H9 (cell line): ENCODE measurements at regions not wholly inside any gene's neighbourhood (a gene's known extent, or its start where the extent isn't known, plus 50 kb on each side); places are given as distances from the start of the nearest gene placed in this dataset.

Experiments
- DNase-seq: peaks from one replicate; pipeline ENCODE4 v3.0.0-alpha.2; 2017
- H2AFZ ChIP-seq: one replicate; pipeline ENCODE4 v1.6.1; 2013; ENCODE audit warnings: mild to moderate bottlenecking, low read length, control low read depth, moderate library complexity
- H2AK5ac ChIP-seq: 2 replicates; pipeline ENCODE4 v1.6.1; 2013; ENCODE audit warnings: low read length, control low read depth, mixed read lengths; ENCODE audit not compliant: insufficient read length
- H2BK120ac ChIP-seq: one replicate; pipeline ENCODE4 v1.6.1; 2013; ENCODE audit warnings: low read depth, mild to moderate bottlenecking, low read length, control low read depth, inconsistent platforms; ENCODE audit not compliant: poor library complexity, severe bottlenecking
- H2BK12ac ChIP-seq: 2 replicates; pipeline ENCODE4 v1.6.1; 2013; ENCODE audit warnings: low read length, control low read depth, mixed read lengths, low read depth; ENCODE audit not compliant: insufficient read length
- H2BK15ac ChIP-seq: 2 replicates; pipeline ENCODE4 v1.6.1; 2013; ENCODE audit warnings: low read depth, low read length, control low read depth
- H2BK20ac ChIP-seq: one replicate; pipeline ENCODE4 v1.6.1; 2013; ENCODE audit warnings: low read depth, mild to moderate bottlenecking, low read length, control low read depth, inconsistent platforms; ENCODE audit not compliant: poor library complexity, severe bottlenecking
- H2BK5ac ChIP-seq: 2 replicates; pipeline ENCODE4 v1.6.1; 2013; ENCODE audit warnings: low read length, control low read depth, mixed read lengths; ENCODE audit not compliant: insufficient read length
- H3K14ac ChIP-seq: 2 replicates; pipeline ENCODE4 v1.6.1; 2013; ENCODE audit warnings: low read length, control low read depth; ENCODE audit not compliant: insufficient read depth
- H3K18ac ChIP-seq: 2 replicates; pipeline ENCODE4 v1.6.1; 2013; ENCODE audit warnings: low read depth, mild to moderate bottlenecking, mixed read lengths, low read length, control low read depth; ENCODE audit not compliant: insufficient read length
- H3K23ac ChIP-seq: 2 replicates; pipeline ENCODE4 v1.6.1; 2013; ENCODE audit warnings: low read length, control low read depth, mixed read lengths, low read depth; ENCODE audit not compliant: insufficient read length
- H3K23me2 ChIP-seq: 2 replicates; pipeline ENCODE4 v1.6.1; 2013; ENCODE audit warnings: low read depth, mild to moderate bottlenecking, mixed read lengths, low read length, control low read depth; ENCODE audit not compliant: insufficient read length, poor library complexity, severe bottlenecking
- H3K27ac ChIP-seq: 2 replicates; pipeline ENCODE4 v1.5.1; 2013; ENCODE audit warnings: low read length, control low read depth, mixed read lengths, low read depth; ENCODE audit not compliant: insufficient read length
- H3K27me3 ChIP-seq: 2 replicates; pipeline ENCODE4 v1.6.1; 2013; ENCODE audit warnings: low read length, control low read depth, inconsistent platforms; ENCODE audit not compliant: insufficient read depth
- H3K4ac ChIP-seq: 2 replicates; pipeline ENCODE4 v1.6.1; 2013; ENCODE audit warnings: low read depth, mild to moderate bottlenecking, control low read depth, inconsistent platforms, low read length, moderate library complexity
- H3K4me1 ChIP-seq: 2 replicates; pipeline ENCODE4 v1.6.1; 2013; ENCODE audit warnings: low read length, control low read depth, inconsistent platforms; ENCODE audit not compliant: insufficient read depth
- H3K4me2 ChIP-seq: 2 replicates; pipeline ENCODE4 v1.6.1; 2013; ENCODE audit warnings: low read length, control low read depth, mixed read lengths; ENCODE audit not compliant: insufficient read length, insufficient read depth
- H3K56ac ChIP-seq: 2 replicates; pipeline ENCODE4 v1.6.1; 2013; ENCODE audit warnings: low read depth, mild to moderate bottlenecking, mixed read lengths, low read length, control low read depth; ENCODE audit not compliant: insufficient read length
- H3K79me1 ChIP-seq: 2 replicates; pipeline ENCODE4 v1.6.1; 2013; ENCODE audit warnings: low read depth, mild to moderate bottlenecking, moderate library complexity, low read length, control low read depth, inconsistent platforms; ENCODE audit not compliant: insufficient read depth, poor library complexity, severe bottlenecking
- H3K79me2 ChIP-seq: 2 replicates; pipeline ENCODE4 v1.6.1; 2013; ENCODE audit warnings: low read length, control low read depth, inconsistent platforms; ENCODE audit not compliant: insufficient read depth
- H3K9ac ChIP-seq: 2 replicates; pipeline ENCODE4 v1.6.1; 2013; ENCODE audit warnings: low read length, control low read depth, mixed read lengths; ENCODE audit not compliant: insufficient read length; ENCODE audit errors: extremely low read depth
- H3K9me3 ChIP-seq: one replicate; pipeline ENCODE4 v1.6.1; 2013; ENCODE audit warnings: low read depth, low read length, inconsistent platforms; ENCODE audit not compliant: control insufficient read depth
- H3T11ph ChIP-seq: one replicate; pipeline ENCODE4 v1.6.1; 2013; ENCODE audit warnings: mild to moderate bottlenecking, low read length, control low read depth, inconsistent platforms
- H4K20me1 ChIP-seq: one replicate; pipeline ENCODE4 v1.6.1; 2013; ENCODE audit not compliant: control insufficient read depth, insufficient read length, insufficient read depth
- H4K5ac ChIP-seq: 2 replicates; pipeline ENCODE4 v1.6.1; 2013; ENCODE audit warnings: low read depth, mild to moderate bottlenecking, mixed read lengths, low read length, control low read depth; ENCODE audit not compliant: insufficient read length
- H4K8ac ChIP-seq: replicated peaks from 2 replicates; pipeline ENCODE4 v1.6.1; 2013; ENCODE audit warnings: low read length, control low read depth, mixed read lengths, low read depth; ENCODE audit not compliant: insufficient read length
- H4K91ac ChIP-seq: 2 replicates; pipeline ENCODE4 v1.6.1; 2013; ENCODE audit warnings: low read depth, mild to moderate bottlenecking, moderate library complexity, mixed read lengths, low read length, control low read depth; ENCODE audit not compliant: insufficient read length
- H3K27ac Mint-ChIP-seq, 3 experiments: 2 replicates in 2 of 3; 3 replicates in 1 of 3; pipeline ENCODE4 v1.8.0; 2020 to 2021; ENCODE audit warnings: mixed read lengths in 3 of 3, mild to moderate bottlenecking in 1 of 3, moderate library complexity in 1 of 3
- H3K27me3 Mint-ChIP-seq: 2 replicates; pipeline ENCODE4 v1.8.0; 2021; ENCODE audit warnings: low read depth, mild to moderate bottlenecking, moderate library complexity, mixed read lengths
- H3K36me3 Mint-ChIP-seq, 3 experiments: 2 replicates in 2 of 3; 3 replicates in 1 of 3; pipeline ENCODE4 v1.8.0; 2020 to 2021; ENCODE audit warnings: low read depth in 3 of 3, mixed read lengths in 3 of 3; ENCODE audit not compliant: insufficient read depth in 1 of 3
- H3K4me1 Mint-ChIP-seq, 2 experiments: 2 replicates each; pipeline ENCODE4 v1.8.0; 2020; ENCODE audit warnings: mixed read lengths in 2 of 2
- H3K4me3 Mint-ChIP-seq, 2 experiments: 2 replicates in 1 of 2; 3 replicates in 1 of 2; pipeline ENCODE4 v1.8.0; 2020 to 2021; ENCODE audit warnings: mild to moderate bottlenecking in 2 of 2, mixed read lengths in 2 of 2, moderate library complexity in 1 of 2
- H3K9me3 Mint-ChIP-seq, 2 experiments: 2 replicates in 1 of 2; 3 replicates in 1 of 2; pipeline ENCODE4 v1.8.0; 2020; ENCODE audit warnings: mild to moderate bottlenecking in 2 of 2, mixed read lengths in 2 of 2, moderate library complexity in 1 of 2
- WGBS: extraction: QIAGEN DNeasy Blood & Tissue Kit; methylation state at CpG from one replicate; pipeline ENCODE4 v1.1.7; 2013; ENCODE audit warnings: missing lambda C conversion rate, low lambda C conversion rate, mixed read lengths; ENCODE audit not compliant: insufficient read length; ENCODE audit errors: extremely low coverage; 5-methylcytosine and 5-hydroxymethylcytosine counted together
- TF ChIP-seq, protein P1 (sequence below): fragments of 200-600 bp; sonication (generic); conservative IDR thresholded peaks from 3 replicates; pipeline ENCODE4 v1.8.0; 2021; ENCODE audit warnings: antibody characterized with exemption, mild to moderate bottlenecking

GRCh38 chr6:93571346-93571745 is 152.0 kb upstream of the EPHA7 start:
- no peak overlapping the region for H2BK5ac ChIP-seq
- H4K20me1 ChIP-seq: no peaks in the 10 kb centered on the region
- H3K27ac ChIP-seq: no peak overlapping the region
- no peaks in the 10 kb centered on the region for H3K36me3 Mint-ChIP-seq
- no peak overlapping the region for H3K27ac Mint-ChIP-seq
- H2BK15ac ChIP-seq: no peak overlapping the region
- no peak overlapping the region for H3K56ac ChIP-seq
- no peak overlapping the region for H2AFZ ChIP-seq
- no peak overlapping the region for H3K23ac ChIP-seq
- H3K4me1 Mint-ChIP-seq: no peaks in the 10 kb centered on the region
- DNase-seq: no peak
- H3K9me3 Mint-ChIP-seq: no peaks in the 10 kb centered on the region
- no peak overlapping the region for H3K9ac ChIP-seq
- H3K79me2 ChIP-seq: no peaks in the 10 kb centered on the region
- H3K79me1 ChIP-seq: no peaks in the 10 kb centered on the region
- no peak overlapping the region for H4K5ac ChIP-seq
- H4K91ac ChIP-seq: no peak overlapping the region
- H2AK5ac ChIP-seq: no peak overlapping the region
- H3K9me3 ChIP-seq: no peaks in the 10 kb centered on the region
- H3K14ac ChIP-seq: no peak overlapping the region
- no peak overlapping the region for H2BK12ac ChIP-seq
- H3K27me3 Mint-ChIP-seq: no peaks in the 10 kb centered on the region
- no peak overlapping the region for H3K4ac ChIP-seq
- TF ChIP-seq, protein P1, sequence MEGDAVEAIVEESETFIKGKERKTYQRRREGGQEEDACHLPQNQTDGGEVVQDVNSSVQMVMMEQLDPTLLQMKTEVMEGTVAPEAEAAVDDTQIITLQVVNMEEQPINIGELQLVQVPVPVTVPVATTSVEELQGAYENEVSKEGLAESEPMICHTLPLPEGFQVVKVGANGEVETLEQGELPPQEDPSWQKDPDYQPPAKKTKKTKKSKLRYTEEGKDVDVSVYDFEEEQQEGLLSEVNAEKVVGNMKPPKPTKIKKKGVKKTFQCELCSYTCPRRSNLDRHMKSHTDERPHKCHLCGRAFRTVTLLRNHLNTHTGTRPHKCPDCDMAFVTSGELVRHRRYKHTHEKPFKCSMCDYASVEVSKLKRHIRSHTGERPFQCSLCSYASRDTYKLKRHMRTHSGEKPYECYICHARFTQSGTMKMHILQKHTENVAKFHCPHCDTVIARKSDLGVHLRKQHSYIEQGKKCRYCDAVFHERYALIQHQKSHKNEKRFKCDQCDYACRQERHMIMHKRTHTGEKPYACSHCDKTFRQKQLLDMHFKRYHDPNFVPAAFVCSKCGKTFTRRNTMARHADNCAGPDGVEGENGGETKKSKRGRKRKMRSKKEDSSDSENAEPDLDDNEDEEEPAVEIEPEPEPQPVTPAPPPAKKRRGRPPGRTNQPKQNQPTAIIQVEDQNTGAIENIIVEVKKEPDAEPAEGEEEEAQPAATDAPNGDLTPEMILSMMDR: no peak
- no peaks in the 10 kb centered on the region for H3K27me3 ChIP-seq
- H4K8ac ChIP-seq: no peak overlapping the region
- no peak overlapping the region for H3K4me2 ChIP-seq
- no peaks in the 10 kb centered on the region for H3K23me2 ChIP-seq
- H3T11ph ChIP-seq: no peak overlapping the region
- no peak overlapping the region for H3K18ac ChIP-seq
- no peak overlapping the region for H3K4me3 Mint-ChIP-seq
- H2BK20ac ChIP-seq: no peak overlapping the region
- H3K4me1 ChIP-seq: no peaks in the 10 kb centered on the region
- H2BK120ac ChIP-seq: no peak overlapping the region
- WGBS: no CpG with 5 or more reads among the region's 1 CpG
